C4-2B (cell line): ENCODE measurements at regions not wholly inside any gene's neighbourhood (a gene's known extent, or its start where the extent isn't known, plus 50 kb on each side); places are given as distances from the start of the nearest gene placed in this dataset.

Source experiments
- ZFX ChIP-seq: fragments of 450-650 bp; IDR thresholded peaks from 2 replicates; pipeline ENCODE4 v1.6.1; 2017
- TF ChIP-seq, protein P1 (sequence below): fragments of 450-650 bp; conservative IDR thresholded peaks from 2 replicates; pipeline ENCODE4 v1.5.1; 2017; ENCODE audit warnings: mild to moderate bottlenecking

DNA sequence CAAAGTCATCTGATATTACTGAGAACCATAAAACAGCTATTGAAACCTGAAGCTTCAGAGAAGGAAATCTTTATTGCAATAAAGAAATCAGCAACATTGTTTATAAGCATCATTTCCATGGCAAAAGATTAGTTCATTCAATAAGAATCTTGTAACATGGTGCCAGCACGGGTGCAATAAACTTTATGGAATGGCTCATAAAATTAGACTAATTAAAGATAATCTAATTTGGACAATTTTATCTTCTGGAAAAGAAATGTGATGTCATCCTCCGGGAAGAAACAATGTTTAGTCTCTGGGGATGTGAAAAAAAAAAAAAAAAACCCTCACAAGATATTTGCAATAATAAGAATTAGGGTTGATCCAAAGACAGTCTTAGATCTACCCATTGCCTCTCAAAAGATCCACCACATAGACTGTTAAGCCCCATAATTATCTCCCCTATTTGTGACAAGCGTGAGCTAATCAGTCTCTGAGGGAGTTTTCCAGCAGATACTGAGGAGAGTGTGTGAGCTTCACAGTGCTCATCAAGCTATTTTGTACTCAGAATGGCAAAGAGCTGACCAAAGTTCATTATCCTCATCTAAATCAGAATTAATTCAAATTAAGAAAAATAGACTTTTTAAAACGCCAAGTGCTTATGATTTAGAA, 297.0 kb upstream of the EDNRB start:
- TF ChIP-seq, protein P1, sequence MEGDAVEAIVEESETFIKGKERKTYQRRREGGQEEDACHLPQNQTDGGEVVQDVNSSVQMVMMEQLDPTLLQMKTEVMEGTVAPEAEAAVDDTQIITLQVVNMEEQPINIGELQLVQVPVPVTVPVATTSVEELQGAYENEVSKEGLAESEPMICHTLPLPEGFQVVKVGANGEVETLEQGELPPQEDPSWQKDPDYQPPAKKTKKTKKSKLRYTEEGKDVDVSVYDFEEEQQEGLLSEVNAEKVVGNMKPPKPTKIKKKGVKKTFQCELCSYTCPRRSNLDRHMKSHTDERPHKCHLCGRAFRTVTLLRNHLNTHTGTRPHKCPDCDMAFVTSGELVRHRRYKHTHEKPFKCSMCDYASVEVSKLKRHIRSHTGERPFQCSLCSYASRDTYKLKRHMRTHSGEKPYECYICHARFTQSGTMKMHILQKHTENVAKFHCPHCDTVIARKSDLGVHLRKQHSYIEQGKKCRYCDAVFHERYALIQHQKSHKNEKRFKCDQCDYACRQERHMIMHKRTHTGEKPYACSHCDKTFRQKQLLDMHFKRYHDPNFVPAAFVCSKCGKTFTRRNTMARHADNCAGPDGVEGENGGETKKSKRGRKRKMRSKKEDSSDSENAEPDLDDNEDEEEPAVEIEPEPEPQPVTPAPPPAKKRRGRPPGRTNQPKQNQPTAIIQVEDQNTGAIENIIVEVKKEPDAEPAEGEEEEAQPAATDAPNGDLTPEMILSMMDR: no peak
- TF ChIP-seq ZFX: no peak
